Endothelial cell of umbilical vein (primary cell): ENCODE measurements at regions not wholly inside any gene's neighbourhood (a gene's known extent, or its start where the extent isn't known, plus 50 kb on each side); places are given as distances from the start of the nearest gene placed in this dataset.

Experiments
- BruUV-seq: library from RNA; stranded (reverse); fragments of 400-500 nt; replicated peaks from 2 replicates; lab custom pipeline; 2021; lab: Mats Ljungman, UMichigan
- CTCF ChIA-PET: fragments of 300-600, 350-600 bp; sonication (Branson Sonifier 250); formaldehyde crosslinking; loops from one replicate; lab custom pipeline; 2021; ENCODE audit warnings: antibody characterized with exemption, inconsistent platforms; lab: Charles Lee
- POLR2A ChIA-PET: fragments of 300-600, 350-600 bp; sonication (Branson Sonifier 250); formaldehyde crosslinking; loops from one replicate; lab custom pipeline; 2021; ENCODE audit warnings: antibody characterized with exemption, inconsistent platforms; lab: Charles Lee
- DNase-seq: peaks from one replicate; pipeline ENCODE4 v3.0.0-alpha.2; 2011; ENCODE audit warnings: low read depth, low spot score
- FAIRE-seq: peaks from 2 replicates; lab custom pipeline; 2011; peaks lifted over from hg19 to GRCh38; lab: Jason Lieb, UNC
- H2AFZ ChIP-seq: 2 replicates; pipeline ENCODE4 v1.6.0; 2012; ENCODE audit warnings: low read depth, low read length, control low read depth, inconsistent platforms
- H3K27ac ChIP-seq: 2 replicates; pipeline ENCODE4 v1.5.1; 2011; ENCODE audit warnings: low read depth, mild to moderate bottlenecking, control low read depth, low read length, moderate library complexity; ENCODE audit not compliant: insufficient read depth
- H3K27me3 ChIP-seq, 2 experiments: 2 replicates each; pipeline versions ENCODE4 v1.6.0 to v1.6.1; 2011; ENCODE audit warnings: low read length in 2 of 2, mixed read lengths in 1 of 2; ENCODE audit not compliant: control insufficient read depth in 2 of 2, insufficient read depth in 2 of 2
- H3K36me3 ChIP-seq, 2 experiments: 2 replicates in 1 of 2; 3 replicates in 1 of 2; pipeline ENCODE4 v1.5.1; 2011; ENCODE audit warnings: low read length in 2 of 2, mild to moderate bottlenecking in 1 of 2, moderate library complexity in 1 of 2; ENCODE audit not compliant: control insufficient read depth in 2 of 2, insufficient read depth in 2 of 2; ENCODE audit errors: extremely low read depth in 1 of 2
- H3K4me1 ChIP-seq: 3 replicates; pipeline ENCODE4 v1.5.1; 2011; ENCODE audit warnings: mild to moderate bottlenecking, low read length; ENCODE audit not compliant: control insufficient read depth, insufficient read depth; ENCODE audit errors: extremely low read depth
- H3K4me2 ChIP-seq: 2 replicates; pipeline ENCODE4 v1.6.1; 2011; ENCODE audit warnings: low read length, control low read depth, mixed read lengths; ENCODE audit not compliant: insufficient read depth
- H3K4me3 ChIP-seq, 3 experiments: fragments of 200-600 bp in 1 of 3; sonication (generic), shearing (Covaris generic) in 1 of 3; replicated peaks in 1 of 3; 2 replicates each; pipeline ENCODE4 v1.5.1; 2011 to 2016; ENCODE audit warnings: control low read depth in 3 of 3, low read length in 3 of 3, mild to moderate bottlenecking in 2 of 3, inconsistent platforms in 1 of 3, low read depth in 1 of 3, moderate library complexity in 1 of 3; ENCODE audit not compliant: insufficient read depth in 1 of 3
- H3K79me2 ChIP-seq: 2 replicates; pipeline ENCODE4 v1.6.0; 2012; ENCODE audit warnings: low read length, inconsistent platforms; ENCODE audit not compliant: control insufficient read depth, insufficient read depth
- H3K9ac ChIP-seq: replicated peaks from 2 replicates; pipeline ENCODE3; 2011; ENCODE audit warnings: low read length, control low read depth; ENCODE audit not compliant: insufficient read depth; ENCODE audit errors: extremely low read depth
- H3K9me1 ChIP-seq: replicated peaks from 3 replicates; pipeline ENCODE4 v1.6.0; 2011; ENCODE audit warnings: mild to moderate bottlenecking, low read length; ENCODE audit not compliant: control insufficient read depth, insufficient read depth; ENCODE audit errors: extremely low read depth
- H3K9me3 ChIP-seq: replicated peaks from 2 replicates; pipeline ENCODE4 v1.5.1; 2012; ENCODE audit warnings: low read length, inconsistent platforms; ENCODE audit not compliant: control insufficient read depth, insufficient read depth
- H4K20me1 ChIP-seq: replicated peaks from 2 replicates; pipeline ENCODE3; 2011; ENCODE audit warnings: mild to moderate bottlenecking, low read length; ENCODE audit not compliant: control insufficient read depth, insufficient read depth; ENCODE audit errors: extremely low read depth
- CTCF ChIP-seq, 2 donors: IDR thresholded peaks; 1 replicate in 1 of 2; 2 replicates in 1 of 2; pipeline ENCODE4 v1.5.1; 2011; ENCODE audit warnings: low read length in 2 of 2, mild to moderate bottlenecking in 2 of 2, moderate library complexity in 2 of 2, control low read depth in 1 of 2, inconsistent platforms in 1 of 2, low read depth in 1 of 2; ENCODE audit not compliant: insufficient read depth in 1 of 2; ENCODE audit errors: extremely low read depth in 1 of 2
- EZH2 ChIP-seq: IDR thresholded peaks from 2 replicates; pipeline ENCODE4 v1.6.1; 2012; ENCODE audit warnings: borderline replicate concordance, low read depth, mild to moderate bottlenecking, moderate library complexity, low read length, inconsistent platforms; ENCODE audit not compliant: severe bottlenecking
- FOS ChIP-seq: IDR thresholded peaks from 2 replicates; pipeline ENCODE4 v1.6.1; 2011; ENCODE audit warnings: mild to moderate bottlenecking, low read length, moderate library complexity, borderline replicate concordance; ENCODE audit not compliant: insufficient read depth
- GATA2 ChIP-seq: IDR thresholded peaks from 2 replicates; pipeline ENCODE4 v1.7.0; 2011; ENCODE audit warnings: low read depth, mild to moderate bottlenecking, moderate library complexity, mixed read lengths, low read length; ENCODE audit not compliant: insufficient read length, insufficient read depth
- JUN ChIP-seq: IDR thresholded peaks from 2 replicates; pipeline ENCODE4 v1.6.1; 2011; ENCODE audit warnings: borderline replicate concordance, low read depth; ENCODE audit not compliant: insufficient read length, insufficient read depth
- MAX ChIP-seq: IDR thresholded peaks from 2 replicates; pipeline ENCODE4 v1.6.1; 2011; ENCODE audit not compliant: insufficient read depth, insufficient read length
- MYC ChIP-seq: IDR thresholded peaks from one replicate; pipeline ENCODE4 v1.6.1; 2011; ENCODE audit warnings: mild to moderate bottlenecking, low read depth, low read length
- POLR2A ChIP-seq: IDR thresholded peaks from 2 replicates; pipeline ENCODE4 v1.6.1; 2012; ENCODE audit warnings: low read depth, mild to moderate bottlenecking, control low read depth, low read length
- POLR2AphosphoS5 ChIP-seq: IDR thresholded peaks from 2 replicates; pipeline ENCODE4 v1.6.1; 2012; ENCODE audit warnings: low read depth, mild to moderate bottlenecking, control low read depth, low read length, moderate library complexity; ENCODE audit not compliant: insufficient read depth
- dilution Hi-C: fragments of 300-500 bp; cut with MboI; formaldehyde crosslinking; loops from one replicate; pipeline ENCODE4 v1.15.0; 2019; ENCODE audit warnings: low sequenced_read_pairs; ENCODE audit not compliant: extremely low pct_ligation_motif_present
- intact Hi-C: fragments of 100-400 bp; cut with micrococcal nuclease; formaldehyde crosslinking; loops from one replicate; pipeline ENCODE4 v1.10.0; 2022

GRCh38 chr12:91975891-91976290, 169.8 kb downstream of the BTG1 start:
- DNase-seq: no peak
- no peak for FAIRE-seq
- no peak overlapping the region for H3K27ac ChIP-seq
- H3K27me3 ChIP-seq: no peaks in the 10 kb centered on the region
- no peak overlapping the region for H2AFZ ChIP-seq
- dilution Hi-C loops (no loop called here), intact Hi-C loops (no loop called here)
- H3K36me3 ChIP-seq: no peaks in the 10 kb centered on the region
- no TSS peak for BruUV-seq
- no peak overlapping the region for H3K4me2 ChIP-seq
- H3K9me1 ChIP-seq: no peaks in the 10 kb centered on the region
- H3K79me2 ChIP-seq: no peaks in the 10 kb centered on the region
- H4K20me1 ChIP-seq: no peaks in the 10 kb centered on the region
- ChIA-PET POLR2A (no interaction called here), CTCF (interaction anchor here (1.7 kb wide), 1 partner anchor 11 kb away, joined by 5 read pairs; no protein-coding TSS in a partner anchor)
- H3K4me1 ChIP-seq: no peaks in the 10 kb centered on the region
- TF ChIP-seq POLR2A: no peak
- TF ChIP-seq GATA2: no peak
- no peak for TF ChIP-seq MAX
- no peak for TF ChIP-seq JUN
- no peak for TF ChIP-seq EZH2
- no peak for TF ChIP-seq FOS
- TF ChIP-seq CTCF (IDR thresholded peaks at IDR 0.05; ENCODE audit: extremely low read depth in 1 of 2, insufficient read depth in 1 of 2, low read depth in 1 of 2, low read length in 2 of 2): no peak
- TF ChIP-seq MYC: no peak
- TF ChIP-seq POLR2AphosphoS5: no peak
- no peak overlapping the region for H3K4me3 ChIP-seq
- H3K9me3 ChIP-seq: no peaks in the 10 kb centered on the region
- H3K9ac ChIP-seq: no peak overlapping the region
